PC-9 (cell line): ENCODE measurements at regions not wholly inside any gene's neighbourhood (a gene's known extent, or its start where the extent isn't known, plus 50 kb on each side); places are given as distances from the start of the nearest gene placed in this dataset.

Experiments used
- BruUV-seq: library from RNA; stranded (reverse); fragments of 400-500 nt; replicated peaks from 2 replicates; lab custom pipeline; 2021; lab: Mats Ljungman, UMichigan
- CTCF ChIA-PET: fragments of 300-600 bp; sonication (Branson Sonifier 250); formaldehyde crosslinking; loops from one replicate; lab custom pipeline; 2022; ENCODE audit warnings: antibody characterized with exemption; lab: Charles Lee
- POLR2A ChIA-PET: fragments of 300-600 bp; sonication (Branson Sonifier 250); formaldehyde crosslinking; loops from one replicate; lab custom pipeline; 2022; ENCODE audit warnings: antibody characterized with exemption; ENCODE audit not compliant: unreplicated experiment; lab: Charles Lee
- DNase-seq, 2 experiments: peaks; one replicate each; pipeline versions ENCODE4 v3.0.0 to v3.0.0-alpha.2; 2015 to 2022; ENCODE audit warnings: mixed read lengths in 1 of 2
- H2AFZ ChIP-seq: fragments of 200-600 bp; sonication (generic); 2 replicates; pipeline ENCODE4 v1.8.1; 2017; ENCODE audit warnings: antibody characterized with exemption
- H3F3A ChIP-seq: fragments of 200-600 bp; sonication (generic); 2 replicates; pipeline ENCODE4 v1.8.1; 2017; ENCODE audit warnings: antibody characterized with exemption, mild to moderate bottlenecking, low read depth; ENCODE audit not compliant: insufficient read depth
- H3K27ac ChIP-seq: fragments of 200-600 bp; sonication (generic); 2 replicates; pipeline ENCODE4 v1.6.1; 2016; ENCODE audit warnings: mixed run types
- H3K27me3 ChIP-seq: fragments of 200-600 bp; sonication (generic); 2 replicates; pipeline ENCODE4 v1.6.1; 2016; ENCODE audit warnings: low read depth, mixed run types; ENCODE audit not compliant: insufficient read depth
- H3K36me3 ChIP-seq: fragments of 200-600 bp; sonication (generic); 2 replicates; pipeline ENCODE4 v1.6.1; 2016; ENCODE audit warnings: low read depth, mixed run types
- H3K4me1 ChIP-seq: fragments of 200-600 bp; sonication (generic); replicated peaks from 2 replicates; pipeline ENCODE4 v1.6.1; 2016; ENCODE audit warnings: mixed run types; ENCODE audit not compliant: insufficient read depth
- H3K4me2 ChIP-seq: fragments of 200-600 bp; sonication (generic); 2 replicates; pipeline ENCODE4 v1.6.1; 2017; ENCODE audit warnings: mixed run types
- H3K4me3 ChIP-seq: fragments of 200-600 bp; sonication (generic); 2 replicates; pipeline ENCODE4 v1.6.1; 2016; ENCODE audit warnings: mixed run types
- H3K79me2 ChIP-seq: fragments of 200-600 bp; sonication (generic); 2 replicates; pipeline ENCODE4 v1.6.1; 2017; ENCODE audit warnings: low read depth, mixed run types
- H3K9me2 ChIP-seq: fragments of 200-600 bp; sonication (generic); 2 replicates; pipeline ENCODE4 v1.8.1; 2017; ENCODE audit warnings: mild to moderate bottlenecking; ENCODE audit not compliant: insufficient read depth
- H3K9me3 ChIP-seq: fragments of 200-600 bp; sonication (generic); 2 replicates; pipeline ENCODE4 v1.8.1; 2016; ENCODE audit warnings: low read depth; ENCODE audit not compliant: insufficient read depth
- H4K20me1 ChIP-seq: fragments of 200-600 bp; sonication (generic); 2 replicates; pipeline ENCODE4 v1.8.1; 2017; ENCODE audit not compliant: insufficient read depth
- EZH2 ChIP-seq: fragments of 200-600 bp; sonication (generic); IDR thresholded peaks from 2 replicates; pipeline ENCODE4 v1.8.0; 2017; ENCODE audit warnings: antibody characterized with exemption, low read depth
- intact Hi-C: fragments of 100-400 bp; cut with micrococcal nuclease; formaldehyde crosslinking; loops from one replicate; pipeline ENCODE4 v1.10.0; 2022; ENCODE audit not compliant: unreplicated experiment
- TF ChIP-seq, protein P1 (sequence below): fragments of 200-600 bp; sonication (generic); conservative IDR thresholded peaks from 2 replicates; pipeline ENCODE4 v1.6.1; 2017; ENCODE audit warnings: mixed run types, antibody characterized with exemption, mild to moderate bottlenecking, moderate library complexity

DNA sequence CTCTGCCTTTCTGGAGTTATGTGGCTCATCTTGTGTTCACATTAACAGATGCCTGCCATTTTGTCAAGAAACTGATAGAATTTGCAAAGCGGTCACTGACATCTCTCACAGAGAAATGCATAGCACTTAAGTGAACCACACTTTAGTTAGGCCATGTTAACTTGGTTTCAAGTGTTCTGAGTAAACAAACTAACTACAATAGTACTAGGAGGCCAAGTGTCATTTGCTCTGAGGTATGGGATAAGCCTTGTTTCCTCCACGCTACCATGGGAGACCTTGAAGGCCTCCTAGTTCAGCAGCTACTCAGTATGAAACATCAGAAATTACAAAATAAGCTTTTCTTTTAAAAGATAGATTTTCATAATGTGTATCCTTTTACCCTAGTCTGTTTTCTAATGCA, 143.5 kb upstream of the MARCKS start:
- no peaks in the 10 kb centered on the region for H3K79me2 ChIP-seq
- H3K9me2 ChIP-seq = no peaks in the 10 kb centered on the region
- no peaks in the 10 kb centered on the region for H3K9me3 ChIP-seq
- TF ChIP-seq EZH2 = no peak
- TF ChIP-seq, protein P1, sequence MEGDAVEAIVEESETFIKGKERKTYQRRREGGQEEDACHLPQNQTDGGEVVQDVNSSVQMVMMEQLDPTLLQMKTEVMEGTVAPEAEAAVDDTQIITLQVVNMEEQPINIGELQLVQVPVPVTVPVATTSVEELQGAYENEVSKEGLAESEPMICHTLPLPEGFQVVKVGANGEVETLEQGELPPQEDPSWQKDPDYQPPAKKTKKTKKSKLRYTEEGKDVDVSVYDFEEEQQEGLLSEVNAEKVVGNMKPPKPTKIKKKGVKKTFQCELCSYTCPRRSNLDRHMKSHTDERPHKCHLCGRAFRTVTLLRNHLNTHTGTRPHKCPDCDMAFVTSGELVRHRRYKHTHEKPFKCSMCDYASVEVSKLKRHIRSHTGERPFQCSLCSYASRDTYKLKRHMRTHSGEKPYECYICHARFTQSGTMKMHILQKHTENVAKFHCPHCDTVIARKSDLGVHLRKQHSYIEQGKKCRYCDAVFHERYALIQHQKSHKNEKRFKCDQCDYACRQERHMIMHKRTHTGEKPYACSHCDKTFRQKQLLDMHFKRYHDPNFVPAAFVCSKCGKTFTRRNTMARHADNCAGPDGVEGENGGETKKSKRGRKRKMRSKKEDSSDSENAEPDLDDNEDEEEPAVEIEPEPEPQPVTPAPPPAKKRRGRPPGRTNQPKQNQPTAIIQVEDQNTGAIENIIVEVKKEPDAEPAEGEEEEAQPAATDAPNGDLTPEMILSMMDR = no peak
- H4K20me1 ChIP-seq = no peaks in the 10 kb centered on the region
- no peak for DNase-seq
- ChIA-PET CTCF (no interaction called here), POLR2A (no interaction called here)
- no peak overlapping the region for H3K4me3 ChIP-seq
- peaks cover 12% of the 10 kb centered on the region for H3K4me1 ChIP-seq
- peaks cover 5% of the 10 kb centered on the region; the same call in 1 of the 2 replicates for H3F3A ChIP-seq
- no peak overlapping the region for H3K27ac ChIP-seq
- intact Hi-C loops = no loop called here
- no peaks in the 10 kb centered on the region for H3K27me3 ChIP-seq
- peak overlapping the region; percentile 52; the same call in 1 of the 2 replicates for H2AFZ ChIP-seq
- no TSS peak for BruUV-seq
- no peaks in the 10 kb centered on the region for H3K36me3 ChIP-seq
- 0 out of 2 replicates have a peak overlapping the region, but pooled peaks have one; percentile 5 for H3K4me2 ChIP-seq

DNA sequence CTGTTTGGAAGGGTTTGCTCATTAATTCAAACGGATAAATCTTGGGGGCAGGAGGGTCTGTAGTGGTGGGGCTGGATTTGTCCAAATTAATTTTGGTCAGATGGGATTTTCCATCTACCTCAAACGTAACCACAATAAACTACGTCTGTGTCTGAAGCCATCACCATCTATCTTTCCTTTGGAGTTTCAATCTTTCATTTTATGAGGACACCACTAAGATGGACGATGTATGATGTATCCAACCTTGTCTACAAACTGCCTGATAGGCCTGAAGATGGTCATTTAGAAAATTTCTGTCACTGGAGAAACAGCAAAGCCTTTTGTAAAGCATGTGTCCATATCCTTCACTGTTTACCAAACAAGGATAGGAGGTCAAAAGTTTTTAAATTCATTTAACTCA, 138.6 kb upstream of the MARCKS start:
- H3K9me2 ChIP-seq = no peaks in the 10 kb centered on the region
- no peaks in the 10 kb centered on the region for H3K27me3 ChIP-seq
- ChIA-PET CTCF (no interaction called here), POLR2A (no interaction called here)
- TF ChIP-seq EZH2 = no peak
- TF ChIP-seq, protein P1 = no peak
- no peak overlapping the region for H3K4me3 ChIP-seq
- peaks cover 16% of the 10 kb centered on the region for H3F3A ChIP-seq
- H3K79me2 ChIP-seq = no peaks in the 10 kb centered on the region
- 0 out of 2 replicates have a peak overlapping the region, but pooled peaks have one; percentile 36 for H2AFZ ChIP-seq
- peak overlapping the region; percentile 81 for H3K27ac ChIP-seq
- H3K4me2 ChIP-seq = peak overlapping the region; percentile 24
- peaks cover 23% of the 10 kb centered on the region for H3K4me1 ChIP-seq
- BruUV-seq = no TSS peak
- H3K36me3 ChIP-seq = no peaks in the 10 kb centered on the region
- no peaks in the 10 kb centered on the region for H4K20me1 ChIP-seq
- no peak for DNase-seq
- intact Hi-C loops = no loop called here
- H3K9me3 ChIP-seq = no peaks in the 10 kb centered on the region

DNA sequence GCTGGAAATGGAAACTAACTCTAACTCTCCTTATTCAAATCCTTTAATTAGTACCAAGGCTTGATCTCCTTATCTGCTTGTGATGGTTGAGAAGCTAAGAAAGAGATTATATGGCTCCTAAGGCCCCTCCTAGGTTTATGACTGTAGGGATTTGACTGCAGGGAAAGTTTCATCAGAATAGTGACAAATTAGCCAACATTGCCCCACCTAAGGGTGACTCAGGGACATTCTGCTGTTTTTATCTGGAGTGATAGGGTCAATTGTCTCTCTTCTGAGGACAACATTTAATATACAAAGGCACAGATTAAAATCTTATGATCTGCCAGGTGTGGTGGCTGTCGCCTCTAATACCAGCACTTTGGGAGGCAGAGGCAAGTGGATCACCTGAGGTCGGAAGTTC, 138.1 kb upstream of the MARCKS start:
- intact Hi-C loops = no loop called here
- TF ChIP-seq, protein P1 = no peak
- no peak for TF ChIP-seq EZH2
- ChIA-PET POLR2A (no interaction called here), CTCF (no interaction called here)
- Histone ChIP-seq H3K27ac (peak overlapping the region; percentile 81), H3K79me2 (no peaks in the 10 kb centered on the region), H3K27me3 (no peaks in the 10 kb centered on the region), H3K9me3 (no peaks in the 10 kb centered on the region), H3K9me2 (no peaks in the 10 kb centered on the region), H3K4me3 (no peak overlapping the region), H2AFZ (0 out of 2 replicates have a peak overlapping the region, but pooled peaks have one; percentile 36), H3K4me1 (peaks cover 19% of the 10 kb centered on the region), H4K20me1 (no peaks in the 10 kb centered on the region), H3F3A (peaks cover 16% of the 10 kb centered on the region), H3K36me3 (no peaks in the 10 kb centered on the region), H3K4me2 (peak overlapping the region; percentile 24)
- no TSS peak for BruUV-seq
- peak; percentile 35 to 85 for DNase-seq
